ENCODE measurements at regions not wholly inside any gene's neighbourhood (a gene's known extent, or its start where the extent isn't known, plus 50 kb on each side); places are given as distances from the start of the nearest gene placed in this dataset.

DNA sequence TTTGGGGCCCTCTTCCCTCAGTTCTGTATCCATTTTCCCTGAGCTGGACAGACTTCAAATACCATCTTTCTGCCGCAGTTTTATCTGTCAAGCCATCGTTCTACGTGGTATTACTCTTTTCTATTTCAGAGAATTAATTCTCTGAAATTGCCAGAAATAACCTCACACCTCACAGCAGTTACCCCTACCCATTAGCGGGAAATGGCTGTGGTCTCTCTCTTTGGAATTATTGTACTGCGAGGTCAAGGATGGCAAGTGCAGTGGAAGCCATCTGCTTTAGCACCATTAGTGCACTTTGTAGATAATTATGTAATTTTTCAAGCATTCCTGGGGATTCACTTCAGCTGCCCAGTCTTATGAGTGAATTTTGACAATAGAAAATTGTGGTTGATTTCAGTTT lies 147.8 kb upstream of the CDH4 start:
- intact Hi-C loops (cut with DNase I, micrococcal nuclease), result no loop called here
- TF ChIP-seq, protein P1, sequence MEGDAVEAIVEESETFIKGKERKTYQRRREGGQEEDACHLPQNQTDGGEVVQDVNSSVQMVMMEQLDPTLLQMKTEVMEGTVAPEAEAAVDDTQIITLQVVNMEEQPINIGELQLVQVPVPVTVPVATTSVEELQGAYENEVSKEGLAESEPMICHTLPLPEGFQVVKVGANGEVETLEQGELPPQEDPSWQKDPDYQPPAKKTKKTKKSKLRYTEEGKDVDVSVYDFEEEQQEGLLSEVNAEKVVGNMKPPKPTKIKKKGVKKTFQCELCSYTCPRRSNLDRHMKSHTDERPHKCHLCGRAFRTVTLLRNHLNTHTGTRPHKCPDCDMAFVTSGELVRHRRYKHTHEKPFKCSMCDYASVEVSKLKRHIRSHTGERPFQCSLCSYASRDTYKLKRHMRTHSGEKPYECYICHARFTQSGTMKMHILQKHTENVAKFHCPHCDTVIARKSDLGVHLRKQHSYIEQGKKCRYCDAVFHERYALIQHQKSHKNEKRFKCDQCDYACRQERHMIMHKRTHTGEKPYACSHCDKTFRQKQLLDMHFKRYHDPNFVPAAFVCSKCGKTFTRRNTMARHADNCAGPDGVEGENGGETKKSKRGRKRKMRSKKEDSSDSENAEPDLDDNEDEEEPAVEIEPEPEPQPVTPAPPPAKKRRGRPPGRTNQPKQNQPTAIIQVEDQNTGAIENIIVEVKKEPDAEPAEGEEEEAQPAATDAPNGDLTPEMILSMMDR (IDR thresholded peaks at IDR 0.05), result no peak
- Histone ChIP-seq H3K4me3 (no peak overlapping the region), H3K4me1 (ENCODE audit: low read depth) (no peaks in the 10 kb centered on the region), H3K9me3 (no peaks in the 10 kb centered on the region), H3K36me3 (ENCODE audit: low read depth) (no peaks in the 10 kb centered on the region)
- DNase-seq (no peak), ATAC-seq (no peak)

DNA sequence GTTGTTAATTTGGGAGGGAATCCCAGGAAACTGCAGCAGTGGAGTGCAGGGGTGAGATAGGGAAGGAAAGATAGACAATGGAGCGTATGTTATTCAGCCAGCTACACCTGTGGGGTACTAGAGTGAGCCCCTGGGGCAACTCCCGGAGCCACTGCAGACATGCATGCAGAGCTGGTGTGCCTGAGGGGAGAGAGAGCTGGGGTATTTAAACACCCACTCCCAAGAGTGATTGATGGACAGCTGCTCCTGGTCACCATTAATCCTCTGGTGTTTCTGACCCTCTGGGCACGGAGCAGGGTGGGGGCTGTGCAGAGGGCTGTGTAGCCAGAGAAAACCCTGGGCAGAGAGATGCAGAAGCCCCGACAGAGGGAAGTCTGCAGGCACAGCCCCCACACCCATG lies 146.7 kb upstream of the CDH4 start:
- H3K4me1 ChIP-seq (ENCODE audit: low read depth), result no peaks in the 10 kb centered on the region
- no peaks in the 10 kb centered on the region for H3K9me3 ChIP-seq
- H3K4me3 ChIP-seq, result no peak overlapping the region
- intact Hi-C loops (cut with DNase I, micrococcal nuclease), result no loop called here
- DNase-seq (no peak), ATAC-seq (no peak)
- TF ChIP-seq, protein P1 (IDR thresholded peaks at IDR 0.05), result no peak
- H3K36me3 ChIP-seq (ENCODE audit: low read depth), result no peaks in the 10 kb centered on the region

DNA sequence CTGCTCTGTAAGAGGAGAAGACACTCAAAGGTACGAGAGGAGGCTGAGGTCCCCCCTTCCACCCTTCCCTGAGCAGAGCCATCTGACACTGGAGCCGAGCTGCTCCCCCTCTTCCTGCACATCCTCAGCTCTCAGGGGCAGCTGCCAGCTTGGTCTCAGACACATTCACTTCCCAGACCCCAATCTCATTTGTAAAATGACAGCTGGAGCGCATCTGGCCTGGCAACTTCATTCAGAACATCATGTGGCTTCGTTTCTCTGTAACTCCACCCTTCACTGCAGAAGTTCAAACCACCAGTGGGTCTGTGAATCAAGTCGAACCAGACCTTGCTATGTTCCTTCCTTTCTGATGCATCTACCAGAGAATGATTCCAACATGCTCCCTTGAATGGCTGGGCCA lies 145.6 kb upstream of the CDH4 start:
- intact Hi-C loops (cut with DNase I, micrococcal nuclease), result no loop called here
- Histone ChIP-seq H3K4me1 (ENCODE audit: low read depth) (no peaks in the 10 kb centered on the region), H3K4me3 (no peak overlapping the region), H3K9me3 (no peaks in the 10 kb centered on the region), H3K36me3 (ENCODE audit: low read depth) (no peaks in the 10 kb centered on the region)
- TF ChIP-seq, protein P1 (IDR thresholded peaks at IDR 0.05), result no peak
- no peak for ATAC-seq
- no peak for DNase-seq

DNA sequence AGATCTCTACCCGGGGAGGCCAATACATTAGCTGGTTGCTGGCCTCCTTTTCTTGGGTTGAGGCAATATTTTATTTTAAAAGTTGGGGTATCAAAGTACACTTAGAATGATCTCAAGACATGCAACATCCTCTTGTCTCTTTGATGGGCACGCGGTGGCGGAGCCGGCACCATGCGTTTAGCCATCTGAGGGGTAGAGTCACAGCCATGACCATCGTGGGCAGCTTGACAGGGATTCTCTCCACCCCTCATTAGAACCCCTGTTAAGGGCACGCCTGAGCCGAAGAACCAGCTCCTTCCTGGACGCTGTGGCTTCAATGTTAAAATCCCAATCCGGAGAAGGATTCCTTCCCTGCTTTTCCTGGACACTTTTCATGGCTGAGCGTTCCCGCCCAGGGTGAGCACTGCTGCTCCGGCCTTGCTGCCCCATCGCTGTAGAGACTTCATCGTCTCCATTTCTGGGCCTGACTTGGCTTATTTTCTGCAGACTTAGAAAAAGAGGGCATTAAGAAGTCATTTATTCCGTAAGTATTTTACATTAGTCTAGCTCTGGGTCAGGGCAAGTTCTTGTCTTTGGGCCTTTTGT lies 142.7 kb upstream of the CDH4 start:
- H3K36me3 ChIP-seq (ENCODE audit: low read depth), result no peaks in the 10 kb centered on the region
- TF ChIP-seq, protein P1 (IDR thresholded peaks at IDR 0.05), result no peak
- H3K9me3 ChIP-seq, result no peaks in the 10 kb centered on the region
- no peak for DNase-seq
- intact Hi-C loops (cut with DNase I, micrococcal nuclease), result no loop called here
- H3K4me1 ChIP-seq (ENCODE audit: low read depth), result no peaks in the 10 kb centered on the region
- H3K4me3 ChIP-seq, result no peak overlapping the region
- ATAC-seq, result no peak

DNA sequence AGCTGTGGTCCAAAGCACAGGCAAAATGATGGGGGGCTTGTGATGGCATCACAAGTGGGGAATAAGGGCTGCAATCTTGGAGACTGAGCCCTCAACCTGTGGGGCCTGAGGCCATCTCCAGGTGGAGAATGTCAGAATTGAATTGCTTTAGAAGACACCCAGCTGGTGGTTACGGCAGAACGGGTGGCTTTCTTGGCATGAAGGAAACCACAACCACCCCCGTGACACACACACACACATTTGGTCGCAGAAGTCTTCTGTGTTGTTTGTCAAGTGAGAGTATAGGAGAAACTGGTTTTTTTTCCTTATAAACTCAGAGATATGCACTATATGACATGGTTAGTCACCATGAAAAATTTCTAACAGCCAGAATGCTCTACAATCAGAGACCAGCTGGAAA lies 139.5 kb upstream of the CDH4 start:
- H3K9me3 ChIP-seq, result no peaks in the 10 kb centered on the region
- intact Hi-C loops (cut with DNase I, micrococcal nuclease), result no loop called here
- ATAC-seq (no peak), DNase-seq (no peak)
- no peaks in the 10 kb centered on the region for H3K36me3 ChIP-seq (ENCODE audit: low read depth)
- TF ChIP-seq, protein P1 (IDR thresholded peaks at IDR 0.05), result no peak
- no peak overlapping the region for H3K4me3 ChIP-seq
- H3K4me1 ChIP-seq (ENCODE audit: low read depth), result no peaks in the 10 kb centered on the region

DNA sequence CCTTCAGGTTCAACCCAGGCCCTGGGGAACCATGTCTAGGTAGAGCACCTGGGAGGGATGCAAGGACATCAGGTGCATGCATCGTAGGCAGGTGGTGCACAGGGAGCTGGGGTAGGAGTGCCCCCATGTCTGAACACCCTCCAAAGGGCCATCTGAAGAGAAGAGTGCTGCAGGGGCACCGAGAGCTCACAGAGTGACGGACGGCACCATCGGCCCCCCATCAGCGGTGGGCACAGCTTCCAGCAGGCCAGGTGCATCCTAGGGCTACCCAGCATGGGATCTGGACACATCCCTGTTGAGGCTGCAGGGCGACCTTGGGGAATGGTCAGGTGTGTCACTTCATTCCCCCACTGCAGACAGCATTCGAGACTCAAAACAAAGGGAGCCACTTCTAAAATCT lies 138.3 kb upstream of the CDH4 start:
- Histone ChIP-seq H3K4me1 (ENCODE audit: low read depth) (no peaks in the 10 kb centered on the region), H3K4me3 (no peak overlapping the region), H3K9me3 (no peaks in the 10 kb centered on the region), H3K36me3 (ENCODE audit: low read depth) (no peaks in the 10 kb centered on the region)
- ATAC-seq (no peak), DNase-seq (no peak)
- intact Hi-C loops (cut with DNase I, micrococcal nuclease), result no loop called here
- TF ChIP-seq, protein P1 (IDR thresholded peaks at IDR 0.05), result no peak
